Activated naive CD8-positive, alpha-beta T cell treated with anti-CD3 and anti-CD28 coated beads for 36 hours (primary cell): ENCODE measurements at regions not wholly inside any gene's neighbourhood (a gene's known extent, or its start where the extent isn't known, plus 50 kb on each side); places are given as distances from the start of the nearest gene placed in this dataset.
"Not testable (repeated sequence)": the region's sequence is repeated elsewhere in the genome, so short reads cannot be mapped to it uniquely, and the experiment has no call there.

Experiments
- DNase-seq: peaks from one replicate; pipeline ENCODE4 v3.0.0; 2021
- H3K27ac Mint-ChIP-seq: one replicate; pipeline ENCODE4 v1.8.0; 2022; ENCODE audit warnings: mild to moderate bottlenecking, moderate library complexity, mixed read lengths
- H3K27me3 Mint-ChIP-seq: one replicate; pipeline ENCODE4 v1.8.0; 2022; ENCODE audit warnings: mild to moderate bottlenecking, mixed read lengths
- H3K36me3 Mint-ChIP-seq: one replicate; pipeline ENCODE4 v1.8.0; 2021; ENCODE audit warnings: mild to moderate bottlenecking, mixed read lengths
- H3K4me1 Mint-ChIP-seq: one replicate; pipeline ENCODE4 v1.8.0; 2021; ENCODE audit warnings: mixed read lengths
- H3K4me3 Mint-ChIP-seq: one replicate; pipeline ENCODE4 v1.8.0; 2022; ENCODE audit warnings: mild to moderate bottlenecking, moderate library complexity, mixed read lengths
- H3K9me3 Mint-ChIP-seq: one replicate; pipeline ENCODE4 v1.8.0; 2022; ENCODE audit warnings: mixed read lengths

- no peaks in the 10 kb centered on the region for H3K4me1 Mint-ChIP-seq
- H3K27me3 Mint-ChIP-seq, result peaks cover 4% of the 10 kb centered on the region
- no peaks in the 10 kb centered on the region for H3K36me3 Mint-ChIP-seq
- H3K9me3 Mint-ChIP-seq, result no peaks in the 10 kb centered on the region
- H3K27ac Mint-ChIP-seq, result no peak overlapping the region
- no peak for DNase-seq
- H3K4me3 Mint-ChIP-seq, result no peak overlapping the region
Observed at GRCh38 chr7:96591159-96591899, 118.3 kb downstream of the SEM1 start.

- no peak for DNase-seq
- Mint-ChIP-seq H3K4me3 (no peak overlapping the region), H3K4me1 (no peaks in the 10 kb centered on the region), H3K27me3 (peaks cover 4% of the 10 kb centered on the region), H3K36me3 (no peaks in the 10 kb centered on the region), H3K27ac (no peak overlapping the region), H3K9me3 (no peaks in the 10 kb centered on the region)
Observed at GRCh38 chr7:96589038-96589437, 120.6 kb downstream of the SEM1 start.

- H3K9me3 Mint-ChIP-seq, result peaks cover 5% of the 10 kb centered on the region
Observed at GRCh38 chr7:96579119-96579518, 130.5 kb downstream of the SEM1 start.

GRCh38 chr7:96578606-96579005, 131.0 kb downstream of the SEM1 start:
- Mint-ChIP-seq H3K9me3 (peaks cover 5% of the 10 kb centered on the region), H3K36me3 (peaks cover 2% of the 10 kb centered on the region), H3K27ac (no peak overlapping the region), H3K27me3 (peaks cover 13% of the 10 kb centered on the region), H3K4me3 (no peak overlapping the region), H3K4me1 (no peaks in the 10 kb centered on the region)
- no peak for DNase-seq

More at GRCh38 chr7:96579119-96579518, 130.5 kb downstream of the SEM1 start:
- Mint-ChIP-seq H3K27ac (no peak overlapping the region), H3K27me3 (peaks cover 13% of the 10 kb centered on the region), H3K4me3 (no peak overlapping the region), H3K4me1 (no peaks in the 10 kb centered on the region), H3K36me3 (peaks cover 2% of the 10 kb centered on the region)
- no peak for DNase-seq

- Mint-ChIP-seq H3K9me3 (no peaks in the 10 kb centered on the region), H3K4me3 (no peak overlapping the region), H3K4me1 (no peaks in the 10 kb centered on the region), H3K27me3 (peaks cover 4% of the 10 kb centered on the region), H3K36me3 (no peaks in the 10 kb centered on the region), H3K27ac (no peak overlapping the region)
- no peak for DNase-seq
Observed at GRCh38 chr7:96563409-96563808, 146.2 kb downstream of the SEM1 start.

GRCh38 chr7:96562966-96563365, 146.7 kb downstream of the SEM1 start:
- Mint-ChIP-seq H3K27me3 (peaks cover 8% of the 10 kb centered on the region), H3K36me3 (no peaks in the 10 kb centered on the region), H3K27ac (no peak overlapping the region), H3K4me3 (no peak overlapping the region), H3K4me1 (no peaks in the 10 kb centered on the region), H3K9me3 (no peaks in the 10 kb centered on the region)
- DNase-seq, result no peak

GRCh38 chr7:96562458-96562857, 147.2 kb downstream of the SEM1 start:
- Mint-ChIP-seq H3K36me3 (no peaks in the 10 kb centered on the region), H3K4me3 (no peak overlapping the region), H3K27me3 (peaks cover 9% of the 10 kb centered on the region), H3K9me3 (no peaks in the 10 kb centered on the region), H3K27ac (no peak overlapping the region), H3K4me1 (no peaks in the 10 kb centered on the region)
- no peak for DNase-seq

GRCh38 chr7:96561892-96562291, 147.8 kb downstream of the SEM1 start:
- Mint-ChIP-seq H3K9me3 (no peaks in the 10 kb centered on the region), H3K4me1 (no peaks in the 10 kb centered on the region), H3K27me3 (peaks cover 9% of the 10 kb centered on the region), H3K4me3 (no peak overlapping the region), H3K36me3 (no peaks in the 10 kb centered on the region), H3K27ac (no peak overlapping the region)
- DNase-seq, result no peak

- H3K4me1 Mint-ChIP-seq, result no peaks in the 10 kb centered on the region
- H3K9me3 Mint-ChIP-seq, result peaks cover 1% of the 10 kb centered on the region
- H3K36me3 Mint-ChIP-seq, result no peaks in the 10 kb centered on the region
- DNase-seq, result no peak
- H3K27me3 Mint-ChIP-seq, result peaks cover 7% of the 10 kb centered on the region
- H3K4me3 Mint-ChIP-seq, result no peak overlapping the region
- no peak overlapping the region for H3K27ac Mint-ChIP-seq
Observed at GRCh38 chr7:96558530-96558929, 151.1 kb downstream of the SEM1 start.

GRCh38 chr7:96558093-96558492, 151.6 kb downstream of the SEM1 start:
- Mint-ChIP-seq H3K4me1 (no peaks in the 10 kb centered on the region), H3K27ac (no peak overlapping the region), H3K27me3 (peaks cover 4% of the 10 kb centered on the region), H3K4me3 (no peak overlapping the region), H3K9me3 (peaks cover 1% of the 10 kb centered on the region), H3K36me3 (no peaks in the 10 kb centered on the region)
- no peak for DNase-seq

GRCh38 chr7:96557598-96557997, 152.0 kb downstream of the SEM1 start:
- not testable (repeated sequence) for H3K36me3 Mint-ChIP-seq, H3K4me3 Mint-ChIP-seq, H3K9me3 Mint-ChIP-seq, H3K27me3 Mint-ChIP-seq, H3K27ac Mint-ChIP-seq, H3K4me1 Mint-ChIP-seq, DNase-seq

GRCh38 chr7:96548664-96549063, 161.0 kb downstream of the SEM1 start:
- Mint-ChIP-seq H3K4me3 (no peak overlapping the region), H3K4me1 (no peaks in the 10 kb centered on the region), H3K27me3 (peaks cover 5% of the 10 kb centered on the region), H3K9me3 (no peaks in the 10 kb centered on the region), H3K36me3 (no peaks in the 10 kb centered on the region), H3K27ac (no peak overlapping the region)
- DNase-seq, result no peak

- DNase-seq, result no peak
- H3K27ac Mint-ChIP-seq, result no peak overlapping the region
- no peak overlapping the region for H3K4me3 Mint-ChIP-seq
- no peaks in the 10 kb centered on the region for H3K4me1 Mint-ChIP-seq
- H3K27me3 Mint-ChIP-seq, result peaks cover 5% of the 10 kb centered on the region
- no peaks in the 10 kb centered on the region for H3K36me3 Mint-ChIP-seq
- H3K9me3 Mint-ChIP-seq, result no peaks in the 10 kb centered on the region
Observed at GRCh38 chr7:96547371-96547811, 162.3 kb downstream of the SEM1 start.

GRCh38 chr7:96546426-96546825, 163.2 kb downstream of the SEM1 start:
- peaks cover 2% of the 10 kb centered on the region for H3K9me3 Mint-ChIP-seq
- no peaks in the 10 kb centered on the region for H3K4me1 Mint-ChIP-seq
- H3K27me3 Mint-ChIP-seq, result peaks cover 12% of the 10 kb centered on the region
- no peak overlapping the region for H3K27ac Mint-ChIP-seq
- no peak for DNase-seq
- no peaks in the 10 kb centered on the region for H3K36me3 Mint-ChIP-seq
- no peak overlapping the region for H3K4me3 Mint-ChIP-seq

GRCh38 chr7:96539471-96539870, 170.2 kb downstream of the SEM1 start:
- no peaks in the 10 kb centered on the region for H3K36me3 Mint-ChIP-seq
- no peaks in the 10 kb centered on the region for H3K4me1 Mint-ChIP-seq
- peaks cover 10% of the 10 kb centered on the region for H3K27me3 Mint-ChIP-seq
- H3K27ac Mint-ChIP-seq, result no peak overlapping the region
- peaks cover 2% of the 10 kb centered on the region for H3K9me3 Mint-ChIP-seq
- no peak for DNase-seq
- H3K4me3 Mint-ChIP-seq, result no peak overlapping the region

GRCh38 chr7:96538632-96539031, 171.0 kb downstream of the SEM1 start:
- H3K36me3 Mint-ChIP-seq, result no peaks in the 10 kb centered on the region
- no peaks in the 10 kb centered on the region for H3K4me1 Mint-ChIP-seq
- no peak overlapping the region for H3K27ac Mint-ChIP-seq
- H3K27me3 Mint-ChIP-seq, result peaks cover 10% of the 10 kb centered on the region
- peaks cover 2% of the 10 kb centered on the region for H3K9me3 Mint-ChIP-seq
- no peak for DNase-seq
- H3K4me3 Mint-ChIP-seq, result no peak overlapping the region
